HG02981 (cell line): ENCODE measurements at regions not wholly inside any gene's neighbourhood (a gene's known extent, or its start where the extent isn't known, plus 50 kb on each side); places are given as distances from the start of the nearest gene placed in this dataset.

ENCODE experiments used
- ATAC-seq: cut with Tn5 transposase; IDR thresholded peaks from one replicate; pipeline ENCODE4 v1.9.1; 2021; ENCODE audit warnings: mild to moderate bottlenecking, moderate library complexity; ENCODE audit not compliant: unreplicated experiment

- ATAC-seq, result no peak
Observed at GRCh38 chr20:7038029-7038428, 270.5 kb downstream of the BMP2 start.

- ATAC-seq, result no peak
Observed at GRCh38 chr20:7057611-7058010, 290.1 kb downstream of the BMP2 start.

- no peak for ATAC-seq
Observed at GRCh38 chr20:7078804-7079203, 311.3 kb downstream of the BMP2 start.

- no peak for ATAC-seq
Observed at GRCh38 chr20:7080472-7080871, 313.0 kb downstream of the BMP2 start.

- no peak for ATAC-seq
Observed at GRCh38 chr20:7085467-7085866, 318.0 kb downstream of the BMP2 start.

GRCh38 chr20:7087803-7088202 lies 320.3 kb downstream of the BMP2 start:
- no peak for ATAC-seq

GRCh38 chr20:7090001-7090400 lies 322.5 kb downstream of the BMP2 start:
- no peak for ATAC-seq

- ATAC-seq, result no peak
Observed at GRCh38 chr20:7090811-7091210, 323.3 kb downstream of the BMP2 start.

GRCh38 chr20:7091655-7092054 lies 324.2 kb downstream of the BMP2 start:
- no peak for ATAC-seq

- ATAC-seq, result peak; percentile 55
Observed at GRCh38 chr20:7094438-7094997, 327.0 kb downstream of the BMP2 start.

GRCh38 chr20:7106910-7107309 lies 339.4 kb downstream of the BMP2 start:
- no peak for ATAC-seq

GRCh38 chr20:7108929-7109328 lies 341.4 kb downstream of the BMP2 start:
- no peak for ATAC-seq

- no peak for ATAC-seq
Observed at GRCh38 chr20:7113577-7114466, 346.3 kb downstream of the BMP2 start.

- no peak for ATAC-seq
Observed at GRCh38 chr20:7123457-7123856, 356.0 kb downstream of the BMP2 start.

- no peak for ATAC-seq
Observed at GRCh38 chr20:7124120-7124519, 356.6 kb downstream of the BMP2 start.

- peak; percentile 35 for ATAC-seq
Observed at GRCh38 chr20:7136886-7137285, 369.4 kb downstream of the BMP2 start.

GRCh38 chr20:7137395-7138151 lies 370.1 kb downstream of the BMP2 start:
- peak; percentile 93 for ATAC-seq

- no peak for ATAC-seq
Observed at GRCh38 chr20:7144464-7144863, 377.0 kb downstream of the BMP2 start.

GRCh38 chr20:7146552-7147219 lies 379.2 kb downstream of the BMP2 start:
- ATAC-seq, result no peak

GRCh38 chr20:7147220-7147601 lies 379.7 kb downstream of the BMP2 start:
- ATAC-seq, result no peak
